Stimulated activated CD4-positive, alpha-beta T cell treated with anti-CD3 and anti-CD28 coated beads, Interleukin-1b, Interleukin-23, amount 100 ng/mL, for 1 hour (primary cell): ENCODE measurements at regions not wholly inside any gene's neighbourhood (a gene's known extent, or its start where the extent isn't known, plus 50 kb on each side); places are given as distances from the start of the nearest gene placed in this dataset.
"Not testable (repeated sequence)": the region's sequence is repeated elsewhere in the genome, so short reads cannot be mapped to it uniquely, and the experiment has no call there.

Experiments used
- DNase-seq, 2 donors: peaks; one replicate each; pipeline ENCODE4 v3.0.0-alpha.2; 2020; ENCODE audit warnings: low read depth in 2 of 2

DNA sequence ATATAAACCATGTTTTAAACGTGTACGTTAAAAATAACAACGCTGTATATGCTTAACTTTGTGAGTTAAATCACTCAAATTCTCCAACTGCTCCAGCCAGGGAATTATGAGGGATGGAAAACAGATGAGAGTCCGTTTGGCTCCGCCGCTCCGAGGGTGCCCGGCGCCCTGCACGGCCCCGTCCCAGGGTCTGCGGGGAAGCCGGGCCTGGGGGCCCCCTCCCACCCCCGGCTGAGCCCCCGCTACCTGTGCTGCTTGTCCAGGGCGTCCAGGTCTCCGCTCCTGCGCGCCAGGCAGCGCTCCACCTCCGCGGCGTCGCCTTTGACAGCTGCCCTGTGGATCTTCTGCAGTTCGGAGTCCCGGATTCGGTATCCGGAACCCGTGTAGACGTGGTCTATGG is 415.5 kb downstream of the FOXD4L4 start:
- DNase-seq: not testable (repeated sequence)

DNA sequence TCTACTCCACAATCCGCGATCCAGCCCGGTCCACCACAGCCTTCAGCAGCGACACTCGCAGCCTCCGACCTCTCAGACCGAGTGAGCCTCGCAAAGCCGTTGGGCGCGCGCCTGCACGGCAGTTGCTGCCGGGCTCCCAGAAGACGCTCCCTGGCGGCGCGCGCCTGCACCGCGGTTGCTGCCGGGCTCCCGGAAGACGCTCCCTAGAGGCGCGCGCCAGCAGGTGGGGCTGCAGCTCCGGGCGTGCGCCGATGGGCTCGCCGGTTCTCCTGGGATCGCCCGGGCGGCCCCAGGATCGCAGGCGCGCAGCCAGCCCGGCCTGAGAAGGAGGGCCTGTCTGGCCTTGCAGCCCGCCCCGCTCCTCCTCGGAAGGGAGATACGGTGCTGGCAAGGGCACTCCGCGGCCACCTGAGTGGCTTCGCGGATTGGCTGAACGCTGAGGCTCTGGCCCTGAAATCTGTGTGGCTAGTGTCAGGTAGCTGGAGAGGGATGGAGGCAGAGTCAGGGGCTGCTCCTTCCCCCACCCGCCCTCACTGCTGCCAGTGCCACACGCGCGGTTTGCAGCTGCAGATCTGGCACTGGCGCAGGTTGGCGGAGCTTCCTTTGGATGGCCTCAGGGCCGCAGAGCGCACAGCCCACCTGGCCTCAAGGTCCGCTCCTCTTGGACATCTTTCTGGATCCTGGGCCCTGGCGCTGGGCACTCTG is 416.2 kb downstream of the FOXD4L4 start:
- peak in 1 of 2 donors; percentile 9 for DNase-seq

DNA sequence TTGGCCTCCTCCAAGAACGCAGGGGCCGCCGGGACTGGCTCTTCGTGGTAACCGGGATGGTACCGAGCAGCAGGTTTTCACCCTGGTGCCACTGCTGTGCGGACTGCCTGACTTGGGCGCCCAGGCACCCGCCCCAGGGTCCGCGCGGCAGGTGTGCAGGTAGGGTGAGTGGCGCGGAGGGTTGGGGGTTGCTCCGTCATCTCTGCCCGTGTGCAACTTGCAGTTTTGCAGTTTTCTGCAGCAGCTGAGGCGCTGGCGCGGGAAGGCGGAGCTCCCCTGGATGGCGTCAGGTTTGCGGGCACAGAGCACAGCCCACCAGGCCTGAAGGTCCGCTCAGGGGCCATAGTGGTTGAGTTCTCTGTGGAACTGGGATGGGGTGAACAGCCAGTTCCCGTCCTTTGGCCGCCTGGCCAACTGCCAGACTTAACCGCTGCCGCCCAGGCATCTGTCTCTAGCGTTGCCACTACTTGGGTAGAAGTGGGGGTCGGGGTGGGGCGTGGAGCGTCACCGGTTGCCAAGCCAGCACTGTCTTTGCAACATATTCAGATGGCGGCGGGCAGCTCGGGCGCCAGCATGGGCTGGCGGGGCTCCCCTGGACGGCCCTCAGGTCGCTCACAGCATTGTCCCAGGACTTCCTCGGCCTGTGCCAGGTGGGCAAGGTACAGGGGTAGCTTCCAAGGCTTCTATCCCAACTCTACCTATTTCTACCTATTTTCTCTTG is 417.2 kb downstream of the FOXD4L4 start:
- DNase-seq: not testable (repeated sequence)

DNA sequence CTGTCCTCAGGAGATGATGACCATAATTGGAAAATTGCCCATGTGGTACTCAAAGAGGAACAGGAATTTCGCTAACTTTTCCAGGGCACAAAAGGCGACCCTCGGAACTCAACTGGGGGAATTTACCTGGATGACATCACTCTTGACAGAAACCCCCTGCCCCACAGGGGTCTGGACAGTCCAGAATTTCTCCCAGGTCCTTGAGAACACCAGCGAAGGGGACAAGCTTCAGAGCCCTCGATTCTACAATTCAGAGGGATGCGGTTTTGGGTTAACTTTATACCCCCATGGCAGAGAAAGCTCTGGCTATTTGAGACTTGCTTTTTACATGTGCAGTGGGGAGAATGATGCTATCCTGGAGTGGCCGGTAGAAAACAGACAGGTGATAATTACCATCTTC is 445.4 kb downstream of the FOXD4L4 start:
- not testable (repeated sequence) for DNase-seq

DNA sequence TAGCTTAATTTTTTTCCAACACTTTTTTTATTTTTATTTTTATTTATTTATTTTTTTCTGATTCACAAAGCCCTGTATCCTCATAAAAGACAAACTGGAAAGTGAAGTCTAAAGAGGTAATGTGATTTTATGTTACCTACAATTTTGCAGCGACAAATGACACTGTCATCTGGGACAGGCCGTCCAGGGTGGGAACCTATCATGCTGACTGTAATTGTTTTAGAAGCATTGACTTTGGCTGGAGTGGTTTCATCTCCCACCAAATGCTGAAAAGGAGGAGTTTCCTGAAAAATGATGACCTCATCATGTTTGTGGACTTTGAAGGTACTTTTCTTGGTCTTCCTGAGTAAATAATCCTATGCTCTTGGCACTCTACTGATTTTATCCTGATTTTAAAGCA is 446.7 kb downstream of the FOXD4L4 start:
- DNase-seq: not testable (repeated sequence)

DNA sequence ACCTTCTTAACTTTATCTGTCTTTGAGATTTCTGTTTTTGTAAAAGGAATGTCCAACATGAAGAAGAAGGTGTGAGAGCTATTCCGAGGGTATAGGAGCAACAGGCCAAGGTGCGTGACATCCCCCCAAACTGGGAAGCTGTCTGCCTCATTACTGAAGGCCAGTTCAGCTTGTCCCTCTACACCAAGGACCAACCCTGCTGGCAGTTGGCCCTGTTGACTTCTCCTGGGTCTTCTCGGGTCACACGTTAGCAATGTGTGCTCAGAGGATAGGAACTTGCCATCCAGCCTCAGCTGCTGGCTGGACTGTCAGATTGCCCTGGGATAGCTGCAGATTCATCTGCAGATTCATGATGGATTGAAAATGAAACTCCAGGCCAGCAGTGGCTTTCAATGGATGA is 460.3 kb downstream of the FOXD4L4 start:
- not testable (repeated sequence) for DNase-seq

DNA sequence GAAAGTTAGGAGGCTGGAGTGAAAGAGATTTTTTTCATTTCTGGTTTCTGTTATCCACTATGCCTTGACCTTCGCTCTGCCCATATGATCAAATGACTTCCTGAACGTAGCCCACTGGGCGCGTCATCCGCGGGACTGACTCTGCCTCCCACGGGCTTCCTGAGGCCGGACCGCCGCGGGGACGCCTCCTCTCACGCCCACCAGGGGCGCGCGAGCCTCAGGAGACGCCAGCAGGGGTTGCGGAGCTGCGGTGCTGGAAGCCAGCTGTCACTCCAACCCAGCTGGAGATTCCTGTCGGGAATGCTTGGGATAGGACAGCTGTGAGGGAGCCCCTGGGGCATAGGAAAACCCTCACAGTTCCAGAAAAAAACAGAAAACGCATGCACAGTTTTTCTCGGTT is 461.5 kb downstream of the FOXD4L4 start:
- DNase-seq: not testable (repeated sequence)

DNA sequence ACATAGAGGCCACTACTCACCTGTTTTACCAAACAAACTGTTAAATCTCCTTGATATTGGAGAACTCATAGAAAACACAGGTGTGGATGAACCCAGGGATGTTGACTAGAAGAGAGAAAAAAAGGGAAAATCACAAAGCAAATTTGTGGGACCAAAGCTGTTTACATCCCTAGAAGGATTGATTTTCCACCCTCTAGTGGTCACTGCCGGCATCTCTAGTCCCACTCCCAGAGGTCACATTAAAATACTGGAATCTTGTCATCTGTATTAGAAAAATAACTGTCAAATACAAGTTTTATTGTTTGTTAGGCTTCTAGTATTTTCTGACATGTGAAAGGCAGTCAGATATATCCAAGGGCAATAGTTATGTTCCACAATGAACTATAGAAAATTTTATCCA is 469.7 kb downstream of the FOXD4L4 start:
- DNase-seq: not testable (repeated sequence)

DNA sequence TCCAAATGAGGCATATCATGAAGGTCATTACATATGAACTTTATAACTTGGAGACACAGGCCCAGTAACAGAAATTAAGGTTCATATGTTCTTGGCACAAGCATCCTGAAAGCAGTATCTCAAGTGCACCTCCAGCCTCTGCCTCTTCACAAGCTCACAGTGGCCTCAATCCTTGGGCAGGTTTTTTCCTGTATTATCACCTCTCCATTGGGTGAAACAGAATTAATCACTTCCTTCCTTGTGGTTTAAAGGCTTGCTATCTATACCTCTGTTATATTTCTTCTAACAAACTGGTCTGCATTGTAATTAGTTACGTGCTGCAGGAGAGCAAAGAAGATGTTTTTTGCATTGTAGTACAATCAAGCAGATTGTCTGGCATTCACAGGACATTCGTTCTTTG is 471.0 kb downstream of the FOXD4L4 start:
- not testable (repeated sequence) for DNase-seq

DNA sequence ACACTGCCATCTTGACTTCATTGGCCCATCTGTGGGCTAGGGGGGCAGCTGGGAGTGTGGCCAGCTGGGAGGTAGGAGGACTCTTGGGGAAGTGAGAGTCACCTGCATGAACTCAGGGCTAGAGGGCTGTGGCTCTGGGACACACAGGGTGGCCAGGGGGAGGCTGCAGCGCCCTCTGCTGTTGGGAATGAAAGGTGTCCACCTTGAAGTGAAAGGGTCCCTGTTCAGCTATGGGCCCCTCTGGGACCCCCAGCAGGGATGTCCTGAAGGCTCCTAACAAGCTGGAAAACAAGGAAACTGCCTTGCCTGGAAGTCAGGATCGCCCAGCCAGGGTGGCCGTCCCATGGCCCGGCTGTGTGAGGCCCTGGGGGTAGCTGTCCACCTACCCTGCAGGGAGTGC is 507.8 kb downstream of the FOXD4L4 start:
- DNase-seq: not testable (repeated sequence)

DNA sequence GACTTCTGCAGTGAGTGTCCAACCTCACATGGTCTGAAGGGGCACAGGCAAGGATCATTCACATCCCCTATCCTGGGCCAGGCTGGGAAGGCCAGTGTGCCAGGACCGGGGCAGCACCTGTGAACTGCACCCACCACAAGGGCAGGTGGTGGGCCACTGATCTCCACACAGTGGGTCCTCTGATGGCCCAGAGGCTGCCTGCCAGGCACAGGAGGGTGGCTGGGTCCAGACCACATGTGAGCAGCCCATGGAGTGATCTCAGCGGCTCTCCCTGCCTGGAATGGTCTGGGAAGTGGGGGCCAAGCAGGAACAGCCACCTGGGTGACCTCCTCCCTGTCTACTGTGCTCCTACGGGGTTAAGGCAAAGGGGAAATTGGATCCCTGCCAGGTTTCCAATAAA is 508.5 kb downstream of the FOXD4L4 start:
- not testable (repeated sequence) for DNase-seq

DNA sequence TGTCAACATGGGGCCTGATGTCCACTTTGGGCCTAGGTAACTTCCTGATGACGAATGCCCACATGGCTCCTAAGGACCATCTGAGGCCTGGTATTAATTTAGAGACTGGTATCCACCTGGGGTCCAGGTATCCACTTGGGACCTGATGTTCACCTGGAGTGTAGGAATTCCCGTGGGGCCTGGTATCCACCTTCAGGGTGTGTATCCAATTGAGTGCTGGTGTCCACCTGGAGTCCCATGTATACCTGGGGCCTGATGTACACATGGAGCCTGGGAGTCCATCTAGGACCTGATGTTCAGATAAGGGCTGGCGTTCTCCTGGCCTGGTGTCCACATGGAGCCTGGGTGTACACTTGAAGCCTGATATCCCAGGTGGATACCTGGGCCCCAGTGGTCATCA is 520.6 kb downstream of the FOXD4L4 start:
- not testable (repeated sequence) for DNase-seq

DNA sequence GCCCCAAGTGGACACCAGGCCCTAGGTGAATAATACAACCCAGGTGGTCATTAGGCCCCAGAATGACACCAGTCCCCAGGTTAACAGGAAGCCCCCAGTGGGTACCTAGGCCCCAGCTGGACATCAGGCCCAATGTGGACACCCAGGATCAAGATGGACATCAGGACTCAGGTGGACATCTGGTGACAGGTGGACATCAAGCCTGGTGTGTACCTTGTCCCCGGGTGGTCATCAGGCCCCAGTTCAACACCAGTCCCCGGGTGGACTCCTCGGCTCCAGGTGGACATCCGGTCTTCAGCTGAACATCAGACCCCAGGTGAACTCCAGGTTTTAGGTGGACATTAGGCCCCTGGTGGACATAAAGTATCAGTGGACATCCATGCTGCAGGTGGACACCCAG is 524.6 kb downstream of the FOXD4L4 start:
- not testable (repeated sequence) for DNase-seq

DNA sequence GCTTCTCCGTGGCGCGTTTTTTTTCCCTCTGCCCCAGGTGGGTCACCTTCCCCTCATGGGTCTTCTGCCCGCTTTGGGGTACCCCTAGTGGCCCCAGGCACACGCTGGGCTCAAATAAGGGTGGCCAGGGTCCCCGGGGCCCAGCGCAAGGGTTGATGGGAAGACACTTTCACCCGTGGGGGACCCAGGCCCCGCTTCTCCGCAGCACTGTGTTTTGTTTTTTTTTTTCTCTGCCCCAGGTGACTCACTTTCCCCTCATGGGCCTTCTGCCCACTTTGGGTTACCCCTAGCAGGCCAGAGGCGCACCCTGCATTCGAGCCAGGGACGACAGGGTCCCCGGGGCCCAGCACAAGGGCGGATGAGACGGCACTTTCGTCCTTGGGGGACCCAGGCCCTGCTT is 526.7 kb downstream of the FOXD4L4 start:
- DNase-seq: not testable (repeated sequence)

DNA sequence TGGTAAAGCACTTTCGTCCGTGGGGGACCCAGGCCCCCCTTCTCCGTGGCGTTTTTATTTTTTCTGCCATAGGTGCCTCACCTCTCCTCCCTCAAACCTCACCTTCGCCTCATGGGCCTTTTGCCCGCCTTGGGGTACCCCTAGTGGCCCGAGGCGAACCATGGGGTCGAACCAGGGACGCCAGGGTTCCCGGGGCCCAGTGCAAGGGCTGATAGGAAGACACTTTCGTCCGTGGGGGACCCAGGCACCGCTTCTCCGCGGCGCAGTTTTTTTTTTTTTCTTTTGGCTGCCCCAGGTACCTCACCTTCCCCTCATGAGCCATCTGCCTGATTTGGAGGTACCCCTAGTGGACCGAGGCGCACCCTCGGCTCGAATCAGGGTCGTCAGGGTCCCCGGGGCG is 527.8 kb downstream of the FOXD4L4 start:
- DNase-seq: not testable (repeated sequence)

DNA sequence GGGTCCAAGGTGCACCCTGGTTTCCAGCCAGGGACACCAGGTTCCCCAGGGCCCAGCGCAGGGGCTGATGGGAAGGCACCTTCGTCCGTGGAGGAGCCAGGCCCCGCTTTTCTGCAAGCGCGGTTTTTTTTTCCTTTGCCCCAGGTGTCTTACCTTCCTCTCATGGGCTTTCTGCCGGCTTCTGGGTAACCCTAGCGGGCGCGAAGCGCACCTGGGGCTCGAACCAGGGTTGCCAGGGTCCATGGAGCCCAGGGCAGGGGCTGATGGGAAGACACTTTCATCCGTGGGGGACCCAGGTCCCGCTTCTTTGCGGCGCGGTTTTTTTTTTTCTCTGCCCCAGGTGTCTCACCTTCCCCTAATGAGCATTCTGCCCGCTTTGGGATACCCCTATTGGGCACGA is 529.3 kb downstream of the FOXD4L4 start:
- DNase-seq: not testable (repeated sequence)

DNA sequence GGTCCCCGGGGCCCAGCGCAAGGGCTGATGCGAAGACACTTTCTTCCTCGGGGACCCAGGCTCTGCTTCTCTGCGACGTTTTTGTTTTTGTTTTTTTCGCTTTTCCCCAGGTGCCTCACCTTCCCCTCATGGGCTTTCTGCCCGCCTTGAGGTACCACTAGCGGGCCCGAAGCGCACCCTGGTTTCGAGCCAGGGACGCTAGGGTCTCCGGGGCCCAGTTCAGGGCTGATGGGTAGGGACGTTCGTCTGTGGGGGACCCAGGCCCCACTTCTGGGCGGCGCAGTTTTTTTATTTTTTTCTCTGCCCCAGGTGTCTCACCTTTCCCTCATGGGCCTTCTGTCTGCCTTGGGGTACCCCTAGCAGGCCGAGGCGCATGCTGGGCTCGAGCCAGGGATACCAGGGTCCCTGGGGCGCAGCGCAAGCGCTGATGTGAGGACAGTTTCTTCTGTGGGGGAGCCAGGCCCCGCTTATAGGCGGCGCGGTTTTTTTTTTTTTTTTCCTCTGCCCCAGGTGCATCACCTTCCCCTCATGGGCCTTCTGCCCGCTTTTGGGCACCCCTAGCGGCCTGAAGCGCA is 530.0 kb downstream of the FOXD4L4 start:
- not testable (repeated sequence) for DNase-seq

DNA sequence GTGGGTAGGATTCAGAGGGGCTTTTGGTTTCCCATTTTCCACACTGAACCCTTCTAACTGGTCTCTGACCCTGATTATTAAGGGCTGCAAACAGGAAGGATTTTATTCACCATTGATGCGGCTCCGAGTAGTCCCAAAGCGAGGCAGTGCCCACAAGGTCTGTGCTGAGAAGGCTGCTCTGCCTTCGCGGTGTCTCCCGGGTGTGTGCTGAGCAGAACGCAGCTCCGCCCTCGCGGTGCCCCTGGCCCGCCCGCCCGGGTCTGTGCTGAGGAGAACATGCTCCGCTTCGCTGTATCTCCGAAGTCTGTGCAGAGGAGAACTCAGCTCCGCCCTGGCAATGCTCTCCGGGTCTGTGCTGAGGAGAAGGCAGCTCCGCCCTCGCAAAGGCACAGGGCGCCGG is 530.7 kb downstream of the FOXD4L4 start:
- not testable (repeated sequence) for DNase-seq

DNA sequence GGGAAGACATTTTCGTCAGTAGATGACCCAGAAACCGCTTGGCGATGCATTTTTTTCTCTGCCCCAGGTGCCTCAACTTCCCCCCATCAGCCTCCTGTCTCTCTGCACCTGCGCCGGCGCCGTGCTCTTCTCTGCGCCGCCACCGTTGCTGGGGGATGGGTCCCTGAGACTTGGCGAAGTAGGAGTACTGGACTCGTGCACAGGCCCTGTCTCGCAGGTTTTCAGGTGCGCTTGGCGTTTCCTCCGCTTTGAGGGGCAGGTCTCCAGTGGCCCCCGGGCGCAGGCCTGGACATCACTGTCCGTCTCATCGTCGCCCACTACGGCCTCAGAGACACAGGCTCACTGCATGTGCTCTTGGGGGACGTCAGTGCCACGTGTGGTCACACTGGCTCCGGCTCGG is 532.1 kb downstream of the FOXD4L4 start:
- not testable (repeated sequence) for DNase-seq

DNA sequence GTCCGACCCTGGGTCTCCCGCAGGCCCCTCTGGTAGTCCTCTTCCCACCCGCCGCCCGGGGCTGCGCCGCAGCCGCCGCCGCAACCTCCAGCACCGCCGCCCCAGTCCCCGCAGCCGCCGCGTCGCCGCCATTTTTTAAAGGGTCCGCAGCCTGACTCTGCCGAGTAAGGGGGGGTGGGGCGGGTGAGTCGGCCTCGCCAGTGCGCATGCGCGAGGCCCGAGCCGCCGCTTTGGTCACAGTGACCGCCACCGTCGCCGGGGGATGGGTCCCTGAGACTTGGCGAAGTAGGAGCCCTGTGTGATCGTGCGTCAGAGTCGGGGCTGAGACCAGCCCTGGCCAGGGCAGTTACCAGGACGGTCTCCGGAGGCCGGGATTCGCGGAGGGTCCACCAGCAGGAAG is 532.8 kb downstream of the FOXD4L4 start:
- DNase-seq: peak in 1 of 2 donors; percentile 33

DNA sequence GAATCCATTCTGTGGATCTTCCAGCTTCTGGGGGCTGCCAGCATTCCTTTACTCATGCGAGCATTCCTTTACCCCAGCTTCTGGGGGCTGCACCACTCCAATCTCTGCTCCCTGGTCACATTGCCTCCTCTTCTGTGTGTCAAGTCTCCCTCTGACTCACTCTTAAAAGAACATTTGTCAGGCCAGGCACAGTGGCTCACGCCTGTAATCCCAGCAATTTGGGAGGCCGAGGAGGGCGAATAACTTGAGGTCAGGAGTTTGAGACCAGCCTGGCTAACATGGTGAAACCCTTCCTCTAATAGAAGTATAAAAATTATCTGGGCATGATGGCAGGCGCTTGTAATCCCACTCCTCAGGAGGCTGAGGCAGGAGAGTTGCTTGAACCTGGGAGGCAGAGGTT is 541.9 kb downstream of the FOXD4L4 start:
- DNase-seq: not testable (repeated sequence)
